ENCODE measurements at regions not wholly inside any gene's neighbourhood (a gene's known extent, or its start where the extent isn't known, plus 50 kb on each side); places are given as distances from the start of the nearest gene placed in this dataset.

DNA sequence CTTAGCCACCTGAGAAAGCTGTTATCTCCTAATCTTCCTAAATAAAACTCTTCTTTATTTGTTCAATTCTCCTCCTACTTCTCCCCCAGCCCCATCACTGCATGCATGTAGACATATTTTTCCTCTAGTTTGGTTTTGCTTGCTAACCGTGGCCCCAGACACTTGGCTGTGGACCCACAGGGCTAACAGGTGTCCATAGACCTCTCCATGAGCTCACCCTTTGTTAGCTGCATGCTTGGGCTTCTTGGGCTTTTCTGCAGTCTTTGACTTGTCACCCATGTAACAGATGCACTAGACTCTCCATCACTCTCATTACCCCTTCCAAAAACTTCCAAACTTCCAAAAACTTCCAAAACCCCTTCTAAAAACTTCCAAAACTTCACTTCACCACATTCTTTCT is 59.2 kb upstream of the PLEKHA5 start:
- no peaks in the 10 kb centered on the region for H3K9me3 ChIP-seq (replicated peaks; ENCODE audit: control insufficient read depth, insufficient read depth, low read length)
- in situ Hi-C loops (cut with MboI): no loop called here
- no peak overlapping the region for H3K4me3 ChIP-seq
- FAIRE-seq (no peak), ATAC-seq (no peak), DNase-seq (ENCODE audit: low read depth, low spot score) (no peak)
- H2AFZ ChIP-seq (ENCODE audit: control insufficient read depth, low read depth, low read length): no peak overlapping the region
- ChIA-PET POLR2A (no interaction called here), CTCF (no interaction called here), SMC1A (ENCODE audit: uncharacterized antibody, unreplicated experiment) (no interaction called here), RAD21 (ENCODE audit: unreplicated experiment) (no interaction called here)
- no peak overlapping the region for H3K4me2 ChIP-seq (ENCODE audit: control insufficient read depth, insufficient read depth)
- no peak overlapping the region for H3K9ac ChIP-seq (ENCODE audit: control insufficient read depth, insufficient read depth, low read length)
- no peaks in the 10 kb centered on the region for H3K79me2 ChIP-seq (ENCODE audit: control insufficient read depth, insufficient read depth, low read length)
- 0% methylated on average over 1 of the region's 1 CpG for WGBS (ENCODE audit: insufficient coverage, insufficient replicate concordance, low lambda C conversion rate, missing lambda C conversion rate)
- no peaks in the 10 kb centered on the region for H4K20me1 ChIP-seq (ENCODE audit: control insufficient read depth, insufficient read depth)
- no peak overlapping the region for H3K27ac ChIP-seq (ENCODE audit: control insufficient read depth, insufficient read depth)
- no peaks in the 10 kb centered on the region for H3K36me3 ChIP-seq (ENCODE audit: control insufficient read depth in 2 of 2, insufficient read depth in 2 of 2, low read length in 1 of 2)
- no peak for TF ChIP-seq IRF4 (IDR thresholded peaks at IDR 0.05; ENCODE audit: low read depth, low read length)
- TF ChIP-seq HDGF (IDR thresholded peaks at IDR 0.05): no peak
- no peak for TF ChIP-seq GATAD2B (conservative IDR thresholded peaks at IDR 0.05; ENCODE audit: low read depth)
- no peak for TF ChIP-seq BMI1 (IDR thresholded peaks at IDR 0.05; ENCODE audit: borderline replicate concordance)
- no peak for TF ChIP-seq HDAC6 (IDR thresholded peaks at IDR 0.05; ENCODE audit: unreplicated experiment)
- no peak for TF ChIP-seq NBN (IDR thresholded peaks at IDR 0.05)
- no peak for TF ChIP-seq NFYA (IDR thresholded peaks at IDR 0.05; ENCODE audit: borderline replicate concordance, low read depth, low read length)
- TF ChIP-seq, protein P1, sequence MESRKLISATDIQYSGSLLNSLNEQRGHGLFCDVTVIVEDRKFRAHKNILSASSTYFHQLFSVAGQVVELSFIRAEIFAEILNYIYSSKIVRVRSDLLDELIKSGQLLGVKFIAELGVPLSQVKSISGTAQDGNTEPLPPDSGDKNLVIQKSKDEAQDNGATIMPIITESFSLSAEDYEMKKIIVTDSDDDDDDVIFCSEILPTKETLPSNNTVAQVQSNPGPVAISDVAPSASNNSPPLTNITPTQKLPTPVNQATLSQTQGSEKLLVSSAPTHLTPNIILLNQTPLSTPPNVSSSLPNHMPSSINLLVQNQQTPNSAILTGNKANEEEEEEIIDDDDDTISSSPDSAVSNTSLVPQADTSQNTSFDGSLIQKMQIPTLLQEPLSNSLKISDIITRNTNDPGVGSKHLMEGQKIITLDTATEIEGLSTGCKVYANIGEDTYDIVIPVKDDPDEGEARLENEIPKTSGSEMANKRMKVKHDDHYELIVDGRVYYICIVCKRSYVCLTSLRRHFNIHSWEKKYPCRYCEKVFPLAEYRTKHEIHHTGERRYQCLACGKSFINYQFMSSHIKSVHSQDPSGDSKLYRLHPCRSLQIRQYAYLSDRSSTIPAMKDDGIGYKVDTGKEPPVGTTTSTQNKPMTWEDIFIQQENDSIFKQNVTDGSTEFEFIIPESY (IDR thresholded peaks at IDR 0.05): no peak
- intact Hi-C loops (cut with micrococcal nuclease; ENCODE audit: unreplicated experiment): no loop called here
- H3K4me1 ChIP-seq (ENCODE audit: control insufficient read depth, insufficient read depth, low read length): no peaks in the 10 kb centered on the region
- no TSS peak for BruUV-seq (replicated peaks)
- no peaks in the 10 kb centered on the region for H3K27me3 ChIP-seq (replicated peaks in 1 of 2; ENCODE audit: control insufficient read depth in 2 of 2, insufficient read depth in 2 of 2, low read length in 1 of 2)

DNA sequence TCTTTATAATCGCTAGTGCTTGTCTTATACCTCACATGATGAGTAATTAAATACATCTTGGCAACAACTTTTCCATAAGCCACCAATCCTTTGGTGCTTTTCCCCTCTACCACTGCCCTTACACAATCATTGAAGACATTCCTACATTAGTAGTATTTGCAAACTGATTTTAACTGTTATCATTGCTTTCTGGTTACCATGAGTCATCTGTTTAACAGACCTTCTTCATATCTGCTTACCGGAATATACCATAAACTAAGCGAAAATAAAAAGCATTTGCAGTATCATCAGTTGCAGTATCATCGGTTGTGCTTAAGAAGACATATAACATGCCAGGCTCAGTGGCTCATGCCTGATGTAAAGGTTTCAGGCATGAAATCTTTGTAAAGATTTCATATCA is 54.8 kb upstream of the PLEKHA5 start:
- no peaks in the 10 kb centered on the region for H3K27me3 ChIP-seq (replicated peaks in 1 of 2; ENCODE audit: control insufficient read depth in 2 of 2, insufficient read depth in 2 of 2, low read length in 1 of 2)
- no peaks in the 10 kb centered on the region for H3K9me3 ChIP-seq (replicated peaks; ENCODE audit: control insufficient read depth, insufficient read depth, low read length)
- H3K9ac ChIP-seq (ENCODE audit: control insufficient read depth, insufficient read depth, low read length): no peak overlapping the region
- FAIRE-seq (no peak), DNase-seq (ENCODE audit: low read depth, low spot score) (no peak), ATAC-seq (no peak)
- BruUV-seq (replicated peaks): no TSS peak
- TF ChIP-seq ZNF384 (IDR thresholded peaks at IDR 0.05; ENCODE audit: borderline replicate concordance, low read depth, low read length) (no peak), IKZF2 (IDR thresholded peaks at IDR 0.05) (no peak), SREBF1 (IDR thresholded peaks at IDR 0.05; ENCODE audit: low read length) (no peak), BMI1 (IDR thresholded peaks at IDR 0.05; ENCODE audit: borderline replicate concordance) (no peak), CREB1 (IDR thresholded peaks at IDR 0.05; ENCODE audit: low read depth) (no peak), ZNF207 (IDR thresholded peaks at IDR 0.05; ENCODE audit: borderline replicate concordance) (no peak), PML (IDR thresholded peaks at IDR 0.05; ENCODE audit: low read length) (no peak), GABPA (IDR thresholded peaks at IDR 0.05; ENCODE audit: low read depth) (no peak), CREM (IDR thresholded peaks at IDR 0.05; ENCODE audit: low read depth) (no peak), SP1 (IDR thresholded peaks at IDR 0.05; ENCODE audit: low read depth, low read length) (no peak), ZZZ3 (IDR thresholded peaks at IDR 0.05; ENCODE audit: control insufficient read depth, insufficient read length, low read depth) (no peak)
- TF ChIP-seq, protein P2, sequence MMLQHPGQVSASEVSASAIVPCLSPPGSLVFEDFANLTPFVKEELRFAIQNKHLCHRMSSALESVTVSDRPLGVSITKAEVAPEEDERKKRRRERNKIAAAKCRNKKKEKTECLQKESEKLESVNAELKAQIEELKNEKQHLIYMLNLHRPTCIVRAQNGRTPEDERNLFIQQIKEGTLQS (IDR thresholded peaks at IDR 0.05; ENCODE audit: borderline replicate concordance, extremely low read depth, low read depth, low read length): no peak
- H3K79me2 ChIP-seq (ENCODE audit: control insufficient read depth, insufficient read depth, low read length): no peaks in the 10 kb centered on the region
- H4K20me1 ChIP-seq (ENCODE audit: control insufficient read depth, insufficient read depth): no peaks in the 10 kb centered on the region
- H3K4me2 ChIP-seq (ENCODE audit: control insufficient read depth, insufficient read depth): no peak overlapping the region
- ChIA-PET POLR2A (no interaction called here), CTCF (no interaction called here), SMC1A (ENCODE audit: uncharacterized antibody, unreplicated experiment) (no interaction called here), RAD21 (ENCODE audit: unreplicated experiment) (no interaction called here)
- H3K36me3 ChIP-seq (ENCODE audit: control insufficient read depth in 2 of 2, insufficient read depth in 2 of 2, low read length in 1 of 2): no peaks in the 10 kb centered on the region
- H3K4me3 ChIP-seq: no peak overlapping the region
- WGBS (ENCODE audit: insufficient coverage, insufficient replicate concordance, low lambda C conversion rate, missing lambda C conversion rate): 35% methylated on average over 4 of the region's 4 CpGs
- in situ Hi-C loops (cut with MboI): no loop called here
- no peaks in the 10 kb centered on the region for H3K4me1 ChIP-seq (ENCODE audit: control insufficient read depth, insufficient read depth, low read length)
- H3K27ac ChIP-seq (ENCODE audit: control insufficient read depth, insufficient read depth): no peak overlapping the region
- intact Hi-C loops (cut with micrococcal nuclease; ENCODE audit: unreplicated experiment): no loop called here
- H2AFZ ChIP-seq (ENCODE audit: control insufficient read depth, low read depth, low read length): no peak overlapping the region

Measured in GM12878 (cell line).